K562 (cell line): ENCODE measurements at regions not wholly inside any gene's neighbourhood (a gene's known extent, or its start where the extent isn't known, plus 50 kb on each side); places are given as distances from the start of the nearest gene placed in this dataset.

ENCODE experiments used
- ATF4 ChIP-seq: fragments of 450-650 bp; formaldehyde crosslinking; IDR thresholded peaks from 2 replicates; pipeline ENCODE4 v1.4.0; 2022; ENCODE audit warnings: mild to moderate bottlenecking, moderate library complexity
- BMI1 ChIP-seq: fragments of 150-350 bp; IDR thresholded peaks from 2 replicates; pipeline ENCODE4 v1.6.1; 2014; ENCODE audit warnings: low read length
- CEBPB ChIP-seq: fragments of 450-650 bp; IDR thresholded peaks from 2 replicates; pipeline ENCODE4 v1.6.1; 2016; ENCODE audit warnings: missing genetic modification characterization, missing compliant biosample characterization
- CHD4 ChIP-seq: fragments of 200-600 bp; sonication (generic); IDR thresholded peaks from 3 replicates; pipeline ENCODE4 v1.6.1; 2012; ENCODE audit warnings: low read depth, mild to moderate bottlenecking, mixed read lengths, low read length, inconsistent platforms; ENCODE audit not compliant: insufficient read depth, insufficient replicate concordance, poor library complexity, severe bottlenecking
- CREBBP ChIP-seq: IDR thresholded peaks from one replicate; pipeline ENCODE4 v1.6.1; 2012; ENCODE audit warnings: low read depth, mild to moderate bottlenecking, control low read depth, inconsistent platforms, low read length
- DIDO1 ChIP-seq: fragments of 450-650 bp; IDR thresholded peaks from 2 replicates; pipeline ENCODE4 v1.6.1; 2016; ENCODE audit warnings: low read depth, missing biosample characterization, missing genetic modification characterization
- EHMT2 ChIP-seq: fragments of 450-650 bp; IDR thresholded peaks from 2 replicates; pipeline ENCODE4 v1.6.1; 2018; ENCODE audit warnings: antibody characterized with exemption
- FOXO4 ChIP-seq: fragments of 450-650 bp; formaldehyde crosslinking; IDR thresholded peaks from 2 replicates; pipeline ENCODE4 v1.4.0; 2020; ENCODE audit warnings: mild to moderate bottlenecking, moderate library complexity
- HMGXB4 ChIP-seq: sonication (generic); formaldehyde crosslinking; IDR thresholded peaks from 2 replicates; pipeline ENCODE4 v1.8.1; 2023; ENCODE audit warnings: mild to moderate bottlenecking, missing genetic modification reagents
- HNRNPK ChIP-seq: fragments of 200-400 bp; formaldehyde crosslinking; IDR thresholded peaks from one replicate; pipeline ENCODE4 v1.6.1; 2018; ENCODE audit warnings: mild to moderate bottlenecking, low read depth, low read length; ENCODE audit not compliant: poor library complexity, severe bottlenecking
- IRF9 ChIP-seq: fragments of 450-650 bp; IDR thresholded peaks from 2 replicates; pipeline ENCODE4 v1.6.1; 2016; ENCODE audit warnings: missing biosample characterization, missing genetic modification characterization
- MAZ ChIP-seq, 2 experiments: fragments of 450-650 bp in 1 of 2; sonication (generic) in 1 of 2; formaldehyde crosslinking; IDR thresholded peaks in 1 of 2; conservative IDR thresholded peaks in 1 of 2; 2 replicates each; pipeline versions ENCODE4 v1.4.0 to v1.5.0; 2020; ENCODE audit warnings: mild to moderate bottlenecking in 1 of 2, missing genetic modification reagents in 1 of 2
- MCM5 ChIP-seq: fragments of 450-650 bp; IDR thresholded peaks from 2 replicates; pipeline ENCODE4 v1.6.1; 2016; ENCODE audit warnings: low read depth
- RBFOX2 ChIP-seq: fragments of 200-400 bp; formaldehyde crosslinking; IDR thresholded peaks from 2 replicates; pipeline ENCODE4 v1.6.1; 2017; ENCODE audit warnings: low read depth, mild to moderate bottlenecking, low read length, moderate library complexity
- SMAD4 ChIP-seq: fragments of 250-450 bp; sonication (Bioruptor Pico); conservative IDR thresholded peaks from 2 replicates; pipeline ENCODE4 v1.8.0; 2021; ENCODE audit warnings: inconsistent platforms, mild to moderate bottlenecking, moderate library complexity
- SMC3 ChIP-seq: conservative IDR thresholded peaks from 2 replicates; pipeline ENCODE4 v1.6.1; 2011; ENCODE audit warnings: low read depth, low read length, improper control_type of control experiment; ENCODE audit not compliant: insufficient read depth
- TARDBP ChIP-seq: fragments of 450-650 bp; IDR thresholded peaks from 2 replicates; pipeline ENCODE4 v1.6.1; 2016
- XRCC3 ChIP-seq: fragments of 450-650 bp; IDR thresholded peaks from 2 replicates; pipeline ENCODE4 v1.6.1; 2017; ENCODE audit warnings: mild to moderate bottlenecking, moderate library complexity
- XRCC4 ChIP-seq: IDR thresholded peaks from one replicate; pipeline ENCODE4 v1.6.1; 2011; ENCODE audit not compliant: insufficient read depth, insufficient read length; ENCODE audit errors: extremely low read depth
- ZNF143 ChIP-seq: sonication (generic); formaldehyde crosslinking; IDR thresholded peaks from 2 replicates; pipeline ENCODE4 v1.9.0; 2022; ENCODE audit warnings: mild to moderate bottlenecking, missing genetic modification reagents
- ZNF41 ChIP-seq: fragments of 250-450 bp; sonication (Bioruptor Pico); conservative IDR thresholded peaks from 2 replicates; pipeline ENCODE4 v1.4.0; 2020; ENCODE audit warnings: mild to moderate bottlenecking
- ZNF589 ChIP-seq: fragments of 200-800 bp; sonication (Bioruptor generic); IDR thresholded peaks from 2 replicates; pipeline ENCODE4 v1.6.1; 2016; ENCODE audit warnings: low read depth, missing genetic modification characterization, missing compliant biosample characterization

GRCh38 chr13:33542309-33543088, 256.9 kb upstream of the STARD13 start (continued):
- no peak for TF ChIP-seq CREBBP
- TF ChIP-seq IRF9 (tag) = no peak
- TF ChIP-seq HMGXB4 (CRISPR knock-in tag) = 0 out of 2 replicates have a peak, but pooled peaks have one; percentile 48
- TF ChIP-seq XRCC4 = no peak
- TF ChIP-seq ZNF143 (CRISPR knock-in tag) = no peak
- no peak for TF ChIP-seq CHD4
- TF ChIP-seq SMC3 = peak; percentile 60
- no peak for TF ChIP-seq FOXO4
- TF ChIP-seq ATF4 (CRISPR knock-in tag) = no peak
- TF ChIP-seq ZNF41 (CRISPR knock-in tag) = no peak
- TF ChIP-seq CEBPB (tag) = peak; percentile 31; the same call in 1 of the 2 replicates
- no peak for TF ChIP-seq ZNF589 (CRISPR knock-in tag)
- TF ChIP-seq MCM5 = no peak
- TF ChIP-seq TARDBP = peak; percentile 39; the same call in 1 of the 2 replicates
- TF ChIP-seq XRCC3 = no peak
- no peak for TF ChIP-seq SMAD4 (CRISPR knock-in tag)
- no peak for TF ChIP-seq HNRNPK
- no peak for TF ChIP-seq EHMT2
- TF ChIP-seq BMI1 = no peak
- peak; percentile 91 for TF ChIP-seq RBFOX2
- TF ChIP-seq MAZ (CRISPR knock-in tag; conservative IDR thresholded peaks at IDR 0.05 in 1 of 2, IDR thresholded peaks at IDR 0.05 in 1 of 2) = peak; percentile 57 to 77
- TF ChIP-seq DIDO1 (tag) = no peak
